SK-N-SH (cell line): ENCODE measurements at regions not wholly inside any gene's neighbourhood (a gene's known extent, or its start where the extent isn't known, plus 50 kb on each side); places are given as distances from the start of the nearest gene placed in this dataset.

ENCODE experiments used
- CTCF ChIA-PET: fragments of 300-600, 350-600 bp; formaldehyde crosslinking; extraction: SDS; loops from one replicate; lab custom pipeline; 2021; lab: Yijun Ruan, JAX
- POLR2A ChIA-PET: fragments of 350-600 bp; sonication (Branson Sonifier 250); formaldehyde crosslinking; extraction: SDS; loops from one replicate; lab custom pipeline; 2020; ENCODE audit warnings: antibody characterized with exemption, inconsistent platforms; lab: Yijun Ruan, JAX
- DNase-seq: peaks from one replicate; pipeline ENCODE4 v3.0.0; 2012
- H2AFZ ChIP-seq: fragments of 200-600 bp; sonication (generic); 2 replicates; pipeline ENCODE4 v1.8.1; 2016; ENCODE audit warnings: antibody characterized with exemption, mild to moderate bottlenecking, low read depth
- H3F3A ChIP-seq: fragments of 200-600 bp; sonication (generic); replicated peaks from 2 replicates; pipeline ENCODE3; 2016; ENCODE audit warnings: antibody characterized with exemption, mild to moderate bottlenecking; ENCODE audit not compliant: insufficient read depth
- H3K27ac ChIP-seq, 2 experiments: fragments of 200-500 bp in 1 of 2; fragments of 200-600 bp in 1 of 2; sonication (Bioruptor generic) in 1 of 2; sonication (generic), shearing (Covaris generic) in 1 of 2; 2 replicates each; pipeline versions ENCODE4 v1.5.1 to v1.6.1; 2014 to 2016; ENCODE audit warnings: low read depth in 2 of 2, inconsistent platforms in 1 of 2, low read length in 1 of 2, mild to moderate bottlenecking in 1 of 2, mixed read lengths in 1 of 2
- H3K27me3 ChIP-seq: fragments of 200-600 bp; sonication (generic), shearing (Covaris generic); 2 replicates; pipeline ENCODE4 v1.6.1; 2016; ENCODE audit warnings: mixed run types; ENCODE audit not compliant: insufficient read depth
- H3K36me3 ChIP-seq, 2 experiments: fragments of 200-500 bp in 1 of 2; fragments of 200-600 bp in 1 of 2; sonication (Bioruptor generic) in 1 of 2; sonication (generic) in 1 of 2; replicated peaks in 1 of 2; 2 replicates each; pipeline versions ENCODE3 to v1.5.1; 2014 to 2016; ENCODE audit warnings: low read length in 1 of 2, mild to moderate bottlenecking in 1 of 2; ENCODE audit not compliant: insufficient read depth in 2 of 2, control insufficient read depth in 1 of 2
- H3K4me1 ChIP-seq, 2 experiments: fragments of 200-500 bp in 1 of 2; fragments of 200-600 bp in 1 of 2; sonication (Bioruptor generic) in 1 of 2; sonication (generic), shearing (Covaris generic) in 1 of 2; 2 replicates each; pipeline versions ENCODE4 v1.5.1 to v1.6.1; 2014 to 2016; ENCODE audit warnings: low read depth in 1 of 2, low read length in 1 of 2, mixed run types in 1 of 2; ENCODE audit not compliant: insufficient read depth in 2 of 2, control insufficient read depth in 1 of 2
- H3K4me2 ChIP-seq: fragments of 200-600 bp; sonication (generic), shearing (Covaris generic); 2 replicates; pipeline ENCODE4 v1.6.1; 2017; ENCODE audit warnings: mixed run types
- H3K4me3 ChIP-seq, 2 experiments: fragments of 200-500 bp in 1 of 2; fragments of 200-600 bp in 1 of 2; sonication (Bioruptor generic) in 1 of 2; sonication (generic), shearing (Covaris generic) in 1 of 2; 2 replicates each; pipeline versions ENCODE4 v1.5.1 to v1.8.1; 2014 to 2016; ENCODE audit warnings: low read depth in 2 of 2, inconsistent platforms in 1 of 2, low read length in 1 of 2, mild to moderate bottlenecking in 1 of 2, mixed read lengths in 1 of 2, moderate library complexity in 1 of 2
- H3K79me2 ChIP-seq: fragments of 200-600 bp; sonication (generic); 2 replicates; pipeline ENCODE4 v1.8.1; 2017; ENCODE audit warnings: mild to moderate bottlenecking; ENCODE audit not compliant: insufficient read depth
- H3K9ac ChIP-seq: fragments of 200-600 bp; sonication (generic); 2 replicates; pipeline ENCODE4 v1.6.1; 2017; ENCODE audit warnings: mixed run types
- H3K9me2 ChIP-seq: fragments of 200-600 bp; sonication (generic); 2 replicates; pipeline ENCODE4 v1.6.1; 2017; ENCODE audit warnings: mixed run types
- H3K9me3 ChIP-seq: fragments of 200-600 bp; sonication (generic); 2 replicates; pipeline ENCODE4 v1.6.1; 2017; ENCODE audit warnings: mixed run types, mild to moderate bottlenecking, moderate library complexity
- H4K20me1 ChIP-seq: fragments of 200-600 bp; sonication (generic); 2 replicates; pipeline ENCODE4 v1.6.1; 2017; ENCODE audit warnings: mild to moderate bottlenecking, mixed run types; ENCODE audit not compliant: insufficient read depth
- ELF1 ChIP-seq: IDR thresholded peaks from 2 replicates; pipeline ENCODE4 v1.4.0; 2012
- FOSL2 ChIP-seq: IDR thresholded peaks from 2 replicates; pipeline ENCODE4 v1.4.0; 2012; ENCODE audit warnings: low read depth, mild to moderate bottlenecking, moderate library complexity, borderline replicate concordance
- FOXJ3 ChIP-seq: sonication (generic); formaldehyde crosslinking; IDR thresholded peaks from 2 replicates; pipeline ENCODE4 v1.5.1; 2020; ENCODE audit warnings: mild to moderate bottlenecking, missing genetic modification reagents
- JUND ChIP-seq: IDR thresholded peaks from 2 replicates; pipeline ENCODE4 v1.4.0; 2012
- NRF1 ChIP-seq: IDR thresholded peaks from 2 replicates; pipeline ENCODE4 v1.6.1; 2012; ENCODE audit warnings: low read depth, mild to moderate bottlenecking, low read length
- TCF12 ChIP-seq: IDR thresholded peaks from 2 replicates; pipeline ENCODE4 v1.4.0; 2012
- TEAD4 ChIP-seq: IDR thresholded peaks from 2 replicates; pipeline ENCODE4 v1.4.0; 2012; ENCODE audit warnings: mild to moderate bottlenecking, borderline replicate concordance; ENCODE audit not compliant: insufficient read depth
- YY1 ChIP-seq: IDR thresholded peaks from 2 replicates; pipeline ENCODE4 v1.4.0; 2012; ENCODE audit warnings: low read depth, mild to moderate bottlenecking
- WGBS: methylation state at CpG from one replicate; pipeline ENCODE4 v1.1.6; 2017; ENCODE audit warnings: low lambda C conversion rate; 5-methylcytosine and 5-hydroxymethylcytosine counted together
- TF ChIP-seq, protein P1 (sequence below): IDR thresholded peaks from 2 replicates; pipeline ENCODE4; 2012
- TF ChIP-seq, protein P2 (sequence below): IDR thresholded peaks from 2 replicates; pipeline ENCODE4 v1.4.0; 2012; ENCODE audit warnings: low read depth

DNA sequence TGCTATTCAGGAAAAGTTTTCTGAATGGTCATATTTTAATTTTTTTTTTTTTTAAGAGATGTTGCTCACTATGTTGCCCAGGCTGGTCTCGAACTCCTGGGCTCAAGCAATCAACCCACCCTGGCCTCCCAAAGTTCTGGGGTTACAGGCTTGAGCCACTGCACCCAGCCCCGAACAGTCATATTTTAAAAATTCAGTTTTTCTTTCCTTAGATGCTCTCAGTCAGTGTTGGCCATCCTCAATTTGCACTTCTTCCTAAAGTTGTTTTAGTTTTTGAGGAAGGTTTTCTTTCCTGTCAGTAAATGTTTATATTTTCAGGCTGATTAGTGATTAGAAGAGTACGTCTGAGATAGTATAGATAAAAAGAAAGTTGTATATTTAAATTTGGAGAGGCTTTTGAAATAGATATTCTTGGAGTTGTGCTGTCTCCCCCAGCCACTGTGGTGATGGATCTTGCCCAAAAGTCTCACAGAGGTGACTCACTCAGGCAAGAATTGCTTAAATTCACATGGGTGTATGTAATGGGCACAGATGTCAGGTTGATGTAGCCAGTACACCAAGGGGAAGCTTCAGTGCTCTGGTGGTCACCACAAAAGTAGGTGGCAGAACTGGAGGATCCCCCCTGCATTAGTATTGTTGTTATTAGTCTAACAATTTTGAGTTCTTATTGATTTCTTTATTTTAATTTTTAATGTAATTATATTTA lies 72.2 kb upstream of the ELOVL6 start:
- H3K9ac ChIP-seq, result no peak overlapping the region
- no peak overlapping the region for H3K4me2 ChIP-seq
- no peaks in the 10 kb centered on the region for H3K79me2 ChIP-seq
- H3K9me2 ChIP-seq, result no peaks in the 10 kb centered on the region
- H3K4me1 ChIP-seq, result no peaks in the 10 kb centered on the region
- no peaks in the 10 kb centered on the region for H3K9me3 ChIP-seq
- H4K20me1 ChIP-seq, result no peaks in the 10 kb centered on the region
- no peak overlapping the region for H3K4me3 ChIP-seq
- no peak overlapping the region; a peak in 1 of 4 replicates for H3K27ac ChIP-seq
- ChIA-PET POLR2A (no interaction called here), CTCF (no interaction called here)
- H3K36me3 ChIP-seq, result no peaks in the 10 kb centered on the region
- WGBS, result 41% methylated on average over 3 of the region's 3 CpGs
- peaks cover 4% of the 10 kb centered on the region for H3F3A ChIP-seq
- no peak for DNase-seq
- peak; percentile 62; the same call in 1 of the 2 replicates for TF ChIP-seq FOSL2
- TF ChIP-seq, protein P1, sequence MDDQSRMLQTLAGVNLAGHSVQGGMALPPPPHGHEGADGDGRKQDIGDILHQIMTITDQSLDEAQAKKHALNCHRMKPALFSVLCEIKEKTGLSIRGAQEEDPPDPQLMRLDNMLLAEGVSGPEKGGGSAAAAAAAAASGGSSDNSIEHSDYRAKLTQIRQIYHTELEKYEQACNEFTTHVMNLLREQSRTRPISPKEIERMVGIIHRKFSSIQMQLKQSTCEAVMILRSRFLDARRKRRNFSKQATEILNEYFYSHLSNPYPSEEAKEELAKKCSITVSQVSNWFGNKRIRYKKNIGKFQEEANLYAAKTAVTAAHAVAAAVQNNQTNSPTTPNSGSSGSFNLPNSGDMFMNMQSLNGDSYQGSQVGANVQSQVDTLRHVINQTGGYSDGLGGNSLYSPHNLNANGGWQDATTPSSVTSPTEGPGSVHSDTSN, result peak; percentile 11; the same call in 1 of the 2 replicates
- no peak for TF ChIP-seq ELF1
- peak; percentile 25; the same call in 1 of the 2 replicates for TF ChIP-seq TCF12
- H3K27me3 ChIP-seq, result no peaks in the 10 kb centered on the region
- H2AFZ ChIP-seq, result no peak overlapping the region

DNA sequence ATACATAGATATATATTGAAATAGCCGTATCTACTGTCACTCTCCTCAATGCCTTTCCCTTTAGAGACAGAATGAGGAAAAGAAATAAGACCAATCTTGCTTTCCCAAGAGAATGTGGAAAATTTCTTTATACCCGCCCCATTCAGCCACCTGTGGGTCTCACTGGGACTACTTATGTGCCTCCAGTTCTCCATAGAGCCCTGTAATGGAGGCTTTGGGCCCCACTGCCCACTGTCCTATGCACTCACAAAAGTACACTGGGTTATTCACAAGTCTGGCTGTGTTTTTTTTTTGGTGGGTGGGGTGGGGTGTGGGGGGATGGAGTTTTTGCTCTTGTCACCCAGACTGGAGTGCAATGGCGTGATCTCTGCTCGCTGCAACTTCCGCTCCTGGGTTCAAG lies 70.4 kb upstream of the ELOVL6 start:
- H2AFZ ChIP-seq, result no peak overlapping the region
- TF ChIP-seq NRF1, result no peak
- no peak for TF ChIP-seq FOSL2
- TF ChIP-seq YY1, result no peak
- TF ChIP-seq FOXJ3 (CRISPR knock-in tag), result no peak
- TF ChIP-seq, protein P1, result no peak
- TF ChIP-seq TCF12, result no peak
- TF ChIP-seq JUND, result no peak
- TF ChIP-seq TEAD4, result no peak
- TF ChIP-seq, protein P2, sequence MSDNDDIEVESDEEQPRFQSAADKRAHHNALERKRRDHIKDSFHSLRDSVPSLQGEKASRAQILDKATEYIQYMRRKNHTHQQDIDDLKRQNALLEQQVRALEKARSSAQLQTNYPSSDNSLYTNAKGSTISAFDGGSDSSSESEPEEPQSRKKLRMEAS, result no peak
- TF ChIP-seq, all 33 proteins: peak for 0
- H3K9ac ChIP-seq, result no peak overlapping the region
- no peaks in the 10 kb centered on the region for H3K36me3 ChIP-seq
- H3K27ac ChIP-seq, result no peak overlapping the region
- H3K27me3 ChIP-seq, result no peaks in the 10 kb centered on the region
- H3F3A ChIP-seq, result peaks cover 4% of the 10 kb centered on the region
- no peaks in the 10 kb centered on the region for H4K20me1 ChIP-seq
- POLR2A ChIA-PET, result no interaction called here
- WGBS, result 78% methylated on average over 5 of the region's 5 CpGs
- H3K9me2 ChIP-seq, result no peaks in the 10 kb centered on the region
- CTCF ChIA-PET, result no interaction called here
- H3K9me3 ChIP-seq, result no peaks in the 10 kb centered on the region
- H3K4me2 ChIP-seq, result no peak overlapping the region
- no peaks in the 10 kb centered on the region for H3K79me2 ChIP-seq
- no peak overlapping the region for H3K4me3 ChIP-seq
- no peak for DNase-seq
- H3K4me1 ChIP-seq, result no peaks in the 10 kb centered on the region
